HepG2 (cell line): ENCODE measurements at regions not wholly inside any gene's neighbourhood (a gene's known extent, or its start where the extent isn't known, plus 50 kb on each side); places are given as distances from the start of the nearest gene placed in this dataset.

ENCODE experiments used
- ATAC-seq: fragments of 200-7000 bp; cut with Tn5 transposase; 3 replicates; pipeline ENCODE4 v1.9.1; 2020; ENCODE audit warnings: mild to moderate bottlenecking, moderate library complexity
- BruUV-seq: library from RNA; stranded (reverse); fragments of 400-500 nt; replicated peaks from 2 replicates; lab custom pipeline; 2021; lab: Mats Ljungman, UMichigan
- CTCF ChIA-PET: fragments of 300-600 bp; formaldehyde crosslinking; extraction: SDS; loops from one replicate; lab custom pipeline; 2021; ENCODE audit warnings: low total read pairs, inconsistent platforms, low intra/inter-chr PET ratio; lab: Yijun Ruan, JAX
- POLR2A ChIA-PET: fragments of 350-600 bp; sonication (Branson Sonifier 250); formaldehyde crosslinking; loops from one replicate; lab custom pipeline; 2020; ENCODE audit warnings: antibody characterized with exemption, inconsistent platforms; lab: Yijun Ruan, JAX
- DNase-seq: peaks from one replicate; pipeline ENCODE4 v3.0.0-alpha.2; 2015; ENCODE audit warnings: low spot score
- FAIRE-seq: peaks from 3 replicates; lab custom pipeline; 2011; peaks lifted over from hg19 to GRCh38; lab: Jason Lieb, UNC
- H2AFZ ChIP-seq: one replicate; pipeline ENCODE4 v1.6.1; 2011; ENCODE audit warnings: low read length, inconsistent platforms
- H3K27ac ChIP-seq: fragments of 300-600 bp; 3 replicates; pipeline ENCODE4 v1.8.0; 2011; ENCODE audit warnings: mixed run types, mild to moderate bottlenecking, mixed read lengths, low read length, inconsistent platforms; ENCODE audit not compliant: insufficient read depth; ENCODE audit errors: extremely low read length
- H3K27me3 ChIP-seq, 2 experiments: fragments of 200-600 bp in 1 of 2; 2 replicates in 1 of 2; 3 replicates in 1 of 2; pipeline versions ENCODE4 v1.6.0 to v1.8.0; 2011; ENCODE audit warnings: low read length in 2 of 2, mild to moderate bottlenecking in 2 of 2, moderate library complexity in 2 of 2, inconsistent platforms in 1 of 2; ENCODE audit not compliant: insufficient read depth in 2 of 2, control insufficient read depth in 1 of 2
- H3K36me3 ChIP-seq, 2 experiments: fragments of 200-600 bp in 1 of 2; replicated peaks in 1 of 2; 2 replicates in 1 of 2; 3 replicates in 1 of 2; pipeline versions ENCODE4 v1.5.1 to v1.8.0; 2011; ENCODE audit warnings: low read length in 2 of 2, inconsistent platforms in 1 of 2; ENCODE audit not compliant: insufficient read depth in 2 of 2, control insufficient read depth in 1 of 2
- H3K4me1 ChIP-seq: 2 replicates; pipeline ENCODE4 v1.5.1; 2012; ENCODE audit warnings: low read length, inconsistent platforms; ENCODE audit not compliant: insufficient read depth
- H3K4me2 ChIP-seq: 2 replicates; pipeline ENCODE4 v1.6.0; 2011; ENCODE audit warnings: low read depth, low read length, inconsistent platforms
- H3K4me3 ChIP-seq, 3 experiments: fragments of 200-600 bp in 1 of 3; sonication (generic), shearing (Covaris generic) in 1 of 3; replicated peaks in 1 of 3; 2 replicates each; pipeline ENCODE4 v1.5.1; 2011 to 2016; ENCODE audit warnings: low read length in 3 of 3, inconsistent platforms in 2 of 3, low read depth in 2 of 3, mild to moderate bottlenecking in 2 of 3, control low read depth in 1 of 3, mixed read lengths in 1 of 3; ENCODE audit not compliant: insufficient read depth in 1 of 3
- H3K79me2 ChIP-seq: one replicate; pipeline ENCODE4 v1.6.1; 2011; ENCODE audit warnings: low read length, inconsistent platforms; ENCODE audit not compliant: insufficient read depth
- H3K9ac ChIP-seq: 2 replicates; pipeline ENCODE4 v1.6.0; 2011; ENCODE audit warnings: mild to moderate bottlenecking, low read depth, low read length, inconsistent platforms; ENCODE audit not compliant: insufficient read depth
- H3K9me3 ChIP-seq: 2 replicates; pipeline ENCODE4 v1.5.1; 2012; ENCODE audit warnings: mild to moderate bottlenecking, low read length
- H4K20me1 ChIP-seq: 2 replicates; pipeline ENCODE4 v1.6.0; 2011; ENCODE audit warnings: inconsistent platforms, mild to moderate bottlenecking, low read length, moderate library complexity; ENCODE audit not compliant: insufficient read depth
- ARID4A ChIP-seq: sonication (generic); formaldehyde crosslinking; IDR thresholded peaks from 2 replicates; pipeline ENCODE4 v1.5.0; 2020; ENCODE audit warnings: mild to moderate bottlenecking, missing genetic modification reagents, borderline replicate concordance
- ATF6 ChIP-seq: sonication (generic); formaldehyde crosslinking; conservative IDR thresholded peaks from 2 replicates; pipeline ENCODE4 v1.4.0; 2020; ENCODE audit warnings: missing genetic modification reagents
- CBX1 ChIP-seq: IDR thresholded peaks from one replicate; pipeline ENCODE4 v1.6.1; 2016; ENCODE audit warnings: antibody characterized with exemption, low read depth
- CBX5 ChIP-seq: sonication (generic); formaldehyde crosslinking; IDR thresholded peaks from 2 replicates; pipeline ENCODE4 v1.4.0; 2020; ENCODE audit warnings: missing genetic modification reagents, borderline replicate concordance
- EEA1 ChIP-seq: sonication (generic); formaldehyde crosslinking; IDR thresholded peaks from 2 replicates; pipeline ENCODE4 v1.5.1; 2020; ENCODE audit warnings: mild to moderate bottlenecking, missing genetic modification reagents, borderline replicate concordance
- ETV5 ChIP-seq: IDR thresholded peaks from 2 replicates; pipeline ENCODE4 v1.6.1; 2018; ENCODE audit warnings: missing biosample characterization, missing genetic modification reagents, inconsistent platforms, borderline replicate concordance
- NR3C1 ChIP-seq: sonication (generic); formaldehyde crosslinking; IDR thresholded peaks from 2 replicates; pipeline ENCODE4 v1.4.0; 2020; ENCODE audit warnings: missing genetic modification reagents
- SMAD1 ChIP-seq: sonication (generic); formaldehyde crosslinking; IDR thresholded peaks from 2 replicates; pipeline ENCODE4 v1.4.0; 2020; ENCODE audit warnings: missing genetic modification reagents, low read depth, mild to moderate bottlenecking, borderline replicate concordance
- SSRP1 ChIP-seq: IDR thresholded peaks from 2 replicates; pipeline ENCODE4 v1.6.1; 2016; ENCODE audit warnings: control low read depth
- YY1 ChIP-seq: IDR thresholded peaks from 2 replicates; pipeline ENCODE4 v1.6.1; 2011; ENCODE audit warnings: low read length, low read depth, moderate library complexity, mild to moderate bottlenecking; ENCODE audit not compliant: insufficient read depth, insufficient replicate concordance
- ZBTB46 ChIP-seq: sonication (generic); formaldehyde crosslinking; IDR thresholded peaks from 2 replicates; pipeline ENCODE4 v1.4.0; 2020; ENCODE audit warnings: mild to moderate bottlenecking, missing genetic modification reagents, borderline replicate concordance
- ZNF234 ChIP-seq: sonication (generic); formaldehyde crosslinking; conservative IDR thresholded peaks from 2 replicates; pipeline ENCODE4 v1.5.1; 2020; ENCODE audit warnings: mild to moderate bottlenecking, missing genetic modification reagents
- ZNF280D ChIP-seq: sonication (generic); formaldehyde crosslinking; IDR thresholded peaks from 2 replicates; pipeline ENCODE4 v1.5.1; 2020; ENCODE audit warnings: mild to moderate bottlenecking, missing genetic modification reagents
- ZNF496 ChIP-seq: sonication (generic); formaldehyde crosslinking; IDR thresholded peaks from 2 replicates; pipeline ENCODE4 v1.8.1; 2023; ENCODE audit warnings: mild to moderate bottlenecking, moderate library complexity, missing genetic modification reagents; ENCODE audit not compliant: insufficient replicate concordance
- ZSCAN12 ChIP-seq: sonication (generic); formaldehyde crosslinking; IDR thresholded peaks from 2 replicates; pipeline ENCODE4 v1.9.0; 2021; ENCODE audit warnings: mild to moderate bottlenecking, missing genetic modification reagents
- in situ Hi-C: cut with HindIII; loops from 2 replicates; pipeline ENCODE4 v1.10.0; 2017; ENCODE audit warnings: low pct_unique_long_range_greater_than_20kb; ENCODE audit not compliant: extremely low pct_ligation_motif_present
- intact Hi-C: fragments of 100-400 bp; cut with micrococcal nuclease; formaldehyde crosslinking; loops from one replicate; pipeline ENCODE4 v1.10.0; 2022; ENCODE audit not compliant: unreplicated experiment

GRCh38 chr14:61223552-61223951 is 57.6 kb downstream of the TMEM30B start:
- no peak for FAIRE-seq
- TF ChIP-seq CBX1 (no peak), ZNF280D (CRISPR knock-in tag) (no peak), ARID4A (CRISPR knock-in tag) (no peak), ZNF496 (no peak), ZBTB46 (CRISPR knock-in tag) (no peak), ETV5 (no peak), CBX5 (CRISPR knock-in tag) (no peak), YY1 (no peak), EEA1 (CRISPR knock-in tag) (no peak), NR3C1 (no peak), ATF6 (CRISPR knock-in tag) (no peak), ZSCAN12 (CRISPR knock-in tag) (no peak), SSRP1 (CRISPR knock-in tag) (no peak), SMAD1 (CRISPR knock-in tag) (no peak), ZNF234 (CRISPR knock-in tag) (no peak)

More at GRCh38 chr14:61223552-61223951, 57.6 kb downstream of the TMEM30B start:
- peaks cover 0 to 37% of the 10 kb centered on the region in 2 experiments; a peak in 2 of 5 replicates for H3K27me3 ChIP-seq
- H3K4me3 ChIP-seq = no peak overlapping the region
- ChIA-PET POLR2A (no interaction called here), CTCF (no interaction called here)
- DNase-seq (no peak), ATAC-seq (no peak)
- no peaks in the 10 kb centered on the region for H4K20me1 ChIP-seq
- no peaks in the 10 kb centered on the region for H3K9me3 ChIP-seq
- no TSS peak for BruUV-seq
- H3K36me3 ChIP-seq = no peaks in the 10 kb centered on the region
- intact Hi-C loops = no loop called here
- H2AFZ ChIP-seq = no peak overlapping the region
- in situ Hi-C loops = no loop called here
- no peak overlapping the region for H3K4me2 ChIP-seq
- no peak overlapping the region for H3K27ac ChIP-seq
- H3K9ac ChIP-seq = no peak overlapping the region
- H3K4me1 ChIP-seq = no peaks in the 10 kb centered on the region
- no peaks in the 10 kb centered on the region for H3K79me2 ChIP-seq
